ENCODE measurements at regions not wholly inside any gene's neighbourhood (a gene's known extent, or its start where the extent isn't known, plus 50 kb on each side); places are given as distances from the start of the nearest gene placed in this dataset.
"Not testable (repeated sequence)": the region's sequence is repeated elsewhere in the genome, so short reads cannot be mapped to it uniquely, and the experiment has no call there.

DNA sequence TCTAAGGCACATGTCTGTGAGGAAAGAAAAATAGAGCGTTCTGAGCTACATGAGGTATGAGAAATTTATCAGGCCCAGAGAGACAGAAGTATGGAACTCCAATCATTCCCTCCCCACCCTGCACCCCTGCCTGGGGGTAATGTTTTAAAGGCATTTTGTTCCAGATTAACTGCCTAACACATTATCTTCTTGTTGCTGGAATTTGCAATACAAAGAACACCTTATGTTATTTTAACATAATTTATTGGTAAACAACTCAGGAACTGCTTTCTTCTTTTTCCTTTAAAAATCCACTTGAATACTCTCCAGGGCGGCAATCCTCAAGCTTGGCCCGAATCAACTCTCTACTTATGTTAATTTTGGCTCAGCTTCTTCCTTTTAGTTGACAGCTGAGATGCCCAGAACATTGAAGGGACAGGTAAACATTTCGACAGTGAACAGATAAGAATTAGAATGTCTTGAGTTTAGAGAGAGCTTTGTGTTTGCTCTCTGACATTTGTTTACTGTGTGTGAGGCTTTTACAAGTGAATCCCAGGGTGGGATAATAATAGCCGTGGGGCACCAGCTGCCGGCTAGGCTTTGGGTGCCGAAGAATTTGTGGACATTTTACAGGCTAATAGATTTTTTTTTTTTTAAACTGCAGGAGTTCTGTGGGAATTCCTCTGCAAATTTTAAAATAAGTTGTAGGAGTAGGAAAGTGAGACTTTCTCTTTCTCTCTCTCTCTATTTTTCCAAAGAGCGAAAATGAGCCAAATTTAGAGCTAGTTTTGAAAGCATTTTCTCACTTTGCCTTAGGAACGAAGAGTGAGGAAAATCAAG, 96.4 kb upstream of the TAF11L2 start:
- no peak for DNase-seq

DNA sequence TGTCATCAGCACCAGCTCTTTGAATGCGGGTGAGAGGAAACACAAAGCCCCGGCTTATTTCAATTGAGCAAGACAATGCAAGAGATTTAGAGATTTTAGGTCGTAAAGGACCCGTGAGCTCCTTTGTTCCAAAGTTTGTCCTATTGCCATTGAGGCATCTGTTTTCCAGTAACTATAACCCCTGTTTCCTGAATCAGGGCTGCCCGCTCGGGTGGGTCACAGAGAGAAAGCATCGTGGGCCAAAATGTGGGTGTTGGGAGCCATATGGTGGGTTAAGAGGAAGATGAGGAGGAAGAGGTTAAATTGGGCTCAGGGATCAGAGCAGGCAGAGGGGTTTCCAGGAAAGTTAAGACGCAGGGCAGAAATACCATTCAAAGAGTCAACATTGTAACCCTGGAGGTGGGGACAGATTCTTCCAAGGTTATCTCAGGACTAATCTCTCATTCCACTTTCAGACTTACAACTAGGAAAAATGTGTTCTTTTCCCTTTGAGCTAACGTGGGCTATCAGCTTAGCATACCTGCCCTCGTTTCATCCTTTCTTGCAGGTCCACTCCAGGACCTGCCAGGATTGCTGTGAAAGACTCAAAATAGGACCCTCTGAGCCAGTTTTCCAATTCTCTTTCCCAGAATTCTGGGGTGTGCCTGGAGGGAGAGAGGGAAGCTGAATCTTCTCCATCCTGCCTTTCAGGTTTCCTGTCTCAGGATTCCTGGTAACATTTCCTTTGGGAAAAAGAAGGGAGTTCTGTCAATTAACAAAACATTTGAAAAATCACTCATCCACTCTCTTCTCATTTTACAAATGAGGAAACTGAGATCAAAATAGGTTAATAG, 95.5 kb upstream of the TAF11L2 start:
- no peak for DNase-seq

DNA sequence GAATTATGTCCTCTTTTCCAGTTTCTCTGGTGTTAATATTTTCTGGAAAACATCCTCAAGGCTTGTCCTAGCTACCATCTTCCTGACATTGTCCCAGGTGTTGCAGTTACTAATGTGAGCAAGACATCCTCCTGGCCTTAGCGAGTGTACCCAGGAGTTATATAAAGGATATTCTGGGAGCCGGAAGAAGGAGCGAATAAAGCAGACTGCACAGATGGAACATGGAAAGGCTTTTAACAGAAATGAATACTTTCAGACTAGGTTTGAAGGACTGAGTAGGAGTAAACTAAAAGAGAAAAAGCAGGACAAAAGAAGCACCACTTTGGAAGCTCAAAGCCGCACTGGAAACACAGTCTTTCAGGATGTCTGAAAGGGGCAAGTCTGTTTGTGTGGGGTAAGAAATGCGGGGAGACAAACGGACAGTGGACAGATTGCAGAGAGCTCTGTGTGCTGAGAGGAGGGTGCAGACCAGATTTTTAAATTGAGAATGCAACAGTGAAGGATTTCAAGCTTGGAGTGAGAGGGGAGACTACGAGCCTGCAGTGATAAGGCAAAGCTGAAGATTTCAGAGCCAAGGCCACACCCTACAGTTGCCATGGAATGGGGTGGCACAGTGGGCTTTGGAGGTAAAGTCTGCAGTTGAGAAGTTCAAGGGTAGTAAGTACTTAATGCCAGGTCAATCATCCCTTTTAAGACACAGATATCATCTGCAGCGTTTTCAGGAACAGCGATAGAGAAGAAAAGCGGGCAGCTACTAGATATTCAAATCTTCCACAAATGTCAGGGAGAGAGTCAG, 94.1 kb upstream of the TAF11L2 start:
- no peak for DNase-seq

DNA sequence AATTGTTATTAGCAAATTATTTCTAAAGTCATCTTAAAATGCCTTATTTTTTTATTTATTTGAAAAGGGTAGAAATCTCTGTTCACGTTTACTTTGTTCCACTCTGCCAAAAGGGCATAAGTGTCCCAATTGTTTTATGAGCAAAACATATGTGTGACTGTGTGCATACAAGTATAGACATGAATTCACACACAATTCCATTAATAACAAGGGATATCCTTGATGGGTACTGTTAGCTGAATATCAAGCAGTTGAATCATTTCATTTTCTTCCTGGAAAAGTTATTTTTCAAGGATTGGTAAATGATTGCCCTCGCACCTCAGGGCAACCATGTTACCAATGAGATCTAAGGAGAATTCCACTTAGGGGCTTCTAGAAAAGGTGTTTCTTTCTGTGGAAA, 92.1 kb upstream of the TAF11L2 start:
- DNase-seq: no peak

DNA sequence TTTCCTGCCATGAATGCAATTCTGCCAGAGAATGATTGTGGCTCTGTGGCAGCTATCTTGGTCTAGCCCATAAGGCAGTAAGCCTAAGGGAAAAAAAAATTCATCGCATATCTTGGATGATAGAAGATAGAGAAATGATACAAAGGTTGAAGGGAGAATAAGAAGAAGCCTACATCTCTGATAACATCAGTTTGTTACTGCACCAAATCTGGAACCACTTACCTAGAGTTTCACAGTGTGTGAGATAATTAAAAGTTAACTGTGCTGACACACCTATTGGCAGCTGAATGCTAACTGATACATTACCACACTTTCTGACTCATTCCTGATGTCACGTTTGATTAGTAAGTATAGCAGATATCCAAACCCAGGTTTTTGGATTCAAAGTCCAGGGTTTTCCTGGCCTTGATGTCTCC, 91.6 kb upstream of the TAF11L2 start:
- DNase-seq: no peak

DNA sequence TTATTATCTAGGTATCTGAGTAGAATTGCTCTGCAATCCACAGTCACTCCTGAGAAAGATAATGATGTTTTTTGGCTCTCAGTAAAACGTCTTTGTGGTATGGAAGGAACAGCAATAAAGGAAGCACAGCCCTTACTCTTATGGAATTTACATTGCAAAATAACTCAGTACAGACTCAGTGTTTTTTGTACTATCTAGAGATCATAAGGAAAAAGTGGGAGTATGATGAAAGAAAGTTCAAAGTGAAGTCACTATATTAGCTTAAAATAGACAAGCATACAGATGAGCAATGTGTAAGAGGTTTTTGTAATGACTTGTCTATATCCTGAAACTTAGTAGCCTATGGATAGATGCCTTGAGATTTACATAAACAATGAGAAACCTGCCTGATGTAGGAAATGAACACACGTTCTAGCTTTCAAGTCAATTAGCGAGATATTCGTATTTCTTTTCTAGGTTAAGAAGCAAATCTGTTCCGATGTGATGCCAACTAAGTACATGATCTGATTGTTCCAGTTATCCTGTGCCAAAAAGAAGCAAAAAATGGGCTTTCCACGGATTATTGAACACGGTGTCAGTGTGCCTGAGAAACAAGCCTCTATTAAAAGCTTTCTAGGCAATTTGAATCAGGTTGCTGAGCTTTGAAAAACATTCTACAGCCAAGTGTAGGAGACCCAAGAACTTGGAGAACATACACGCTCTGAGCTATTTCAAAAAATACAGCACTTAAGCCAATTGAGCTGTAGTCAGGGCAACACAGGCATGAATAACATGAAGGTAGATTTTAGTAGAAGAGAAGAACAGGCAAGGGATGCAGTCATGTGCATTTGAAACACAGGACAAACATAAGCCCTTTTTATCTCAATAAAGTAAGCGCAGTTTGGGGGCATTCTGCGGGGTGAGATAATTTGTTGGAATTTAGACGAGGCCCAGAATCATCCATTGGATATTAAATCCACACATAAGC, 86.3 kb upstream of the TAF11L2 start:
- DNase-seq: no peak

DNA sequence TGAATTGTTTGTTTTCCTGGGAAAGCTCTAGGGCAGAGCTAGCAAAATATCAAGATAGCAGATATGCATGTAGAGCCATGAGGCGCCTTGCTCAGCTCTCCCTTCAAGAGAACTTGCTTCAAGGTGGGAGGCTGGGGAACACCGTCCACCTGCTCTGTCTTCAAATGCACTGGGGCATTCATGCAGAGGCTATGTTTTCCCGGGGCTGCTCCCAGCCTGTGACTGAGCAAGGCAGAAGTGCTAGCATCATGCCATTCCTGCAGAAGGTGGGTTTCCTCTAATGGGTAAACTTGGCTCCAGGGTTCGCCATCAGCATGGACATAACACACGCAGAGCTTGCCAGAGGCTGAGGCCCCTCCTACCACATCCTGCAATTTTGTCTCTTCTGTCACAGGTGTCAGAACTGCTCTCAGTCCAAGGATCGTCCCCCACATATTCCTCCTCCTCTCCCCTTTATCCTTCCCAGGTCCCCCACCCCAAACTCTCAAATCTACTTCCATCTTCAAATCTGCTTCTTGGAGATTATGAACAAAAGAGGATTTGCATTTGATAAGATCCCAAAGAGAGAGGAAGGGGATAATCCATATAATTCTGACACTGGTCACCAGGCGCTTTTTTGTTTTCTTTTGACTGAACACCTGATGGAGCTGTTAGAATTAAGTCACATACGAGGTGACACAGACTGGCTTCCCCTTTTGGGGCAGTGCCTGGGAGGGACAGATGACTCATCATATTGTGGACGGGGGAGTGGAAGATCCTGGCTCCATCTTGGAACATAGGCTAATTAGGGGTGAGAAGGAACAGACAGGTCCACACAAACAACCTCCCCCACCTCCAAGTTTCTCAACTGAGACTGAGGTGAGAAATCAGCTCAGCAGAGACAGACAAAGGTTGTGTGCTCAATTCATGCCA, 85.0 kb upstream of the TAF11L2 start:
- peak in 1 of 2 donors; percentile 47 for DNase-seq

DNA sequence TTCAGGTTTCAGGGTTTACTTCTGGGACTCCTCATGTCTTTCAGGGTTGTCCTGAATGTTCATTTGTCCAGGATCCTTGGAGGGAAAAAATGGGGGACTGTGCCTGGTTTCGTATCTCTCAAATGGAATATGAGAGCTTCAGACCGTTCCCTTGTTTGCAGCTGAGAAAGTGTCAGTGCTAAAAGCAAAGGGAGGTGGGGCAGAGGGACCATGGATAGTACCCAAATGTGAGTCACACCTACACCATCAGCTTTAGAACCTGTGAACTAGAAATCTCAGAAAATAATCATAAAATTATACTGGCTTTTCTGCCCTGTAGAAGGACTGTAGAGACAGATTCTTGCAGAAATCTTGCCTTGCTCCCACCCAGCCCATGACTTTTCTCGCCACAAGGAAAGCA, 84.3 kb upstream of the TAF11L2 start:
- DNase-seq: no peak

DNA sequence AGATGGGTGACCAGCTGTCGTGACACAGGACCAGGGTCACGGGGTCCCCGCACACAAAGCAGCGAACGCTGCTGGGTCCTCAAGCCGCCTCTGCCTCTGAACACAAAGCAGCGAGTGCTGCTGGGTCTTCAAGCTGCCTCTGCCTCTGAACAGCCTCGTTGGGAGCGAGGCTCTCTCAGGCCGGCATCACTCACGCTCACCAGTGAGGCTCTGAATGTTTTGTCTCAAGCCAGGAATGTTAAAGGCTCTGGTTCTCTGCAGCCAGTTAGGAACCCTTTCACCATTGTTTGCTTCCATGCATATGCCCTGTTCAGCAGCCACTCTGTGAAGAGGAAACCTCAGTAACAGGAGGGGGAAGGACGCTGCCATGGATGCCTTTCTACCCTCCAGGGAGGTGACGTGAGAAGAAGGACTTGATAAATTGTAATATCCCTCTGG, 82.7 kb upstream of the TAF11L2 start:
- DNase-seq: no peak

DNA sequence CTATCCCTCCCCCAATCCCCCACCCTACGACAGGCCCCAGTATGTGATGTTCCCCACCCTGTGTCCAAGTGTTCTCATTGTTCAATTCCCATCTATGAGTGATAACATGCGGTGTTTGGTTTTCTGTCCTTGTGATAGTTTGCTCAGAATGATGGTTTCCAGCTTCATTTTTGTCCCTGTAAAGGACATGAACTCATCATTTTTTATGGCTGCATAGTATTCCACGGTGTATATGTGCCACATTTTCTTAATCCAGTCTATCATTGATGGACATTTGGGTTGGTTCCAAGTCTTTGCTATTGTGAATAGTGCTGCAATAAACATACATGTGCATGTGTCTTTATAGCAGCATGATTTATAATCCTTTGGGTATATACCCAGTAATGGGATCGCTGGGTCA, 81.7 kb upstream of the TAF11L2 start:
- DNase-seq: not testable (repeated sequence)

DNA sequence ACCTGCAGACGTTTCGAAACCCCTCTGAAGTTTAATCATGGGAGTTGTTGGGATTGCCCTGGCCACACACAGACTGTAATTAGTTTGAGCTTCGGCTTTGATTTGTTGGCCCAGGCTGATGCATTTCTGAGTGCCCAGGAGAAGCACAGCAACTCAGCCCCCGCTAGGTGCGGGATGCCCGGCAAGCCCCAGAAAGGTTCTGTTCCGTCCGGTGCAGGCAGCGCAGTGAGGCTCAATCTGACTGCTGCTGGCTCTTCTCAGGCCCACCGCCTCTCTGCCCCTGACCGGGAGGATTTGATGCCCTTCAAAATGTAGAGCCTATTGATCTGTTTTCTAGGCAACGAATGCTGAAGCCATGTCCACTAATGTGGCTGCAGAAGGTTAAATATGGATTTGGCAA, 73.4 kb upstream of the TAF11L2 start:
- no peak for DNase-seq

DNA sequence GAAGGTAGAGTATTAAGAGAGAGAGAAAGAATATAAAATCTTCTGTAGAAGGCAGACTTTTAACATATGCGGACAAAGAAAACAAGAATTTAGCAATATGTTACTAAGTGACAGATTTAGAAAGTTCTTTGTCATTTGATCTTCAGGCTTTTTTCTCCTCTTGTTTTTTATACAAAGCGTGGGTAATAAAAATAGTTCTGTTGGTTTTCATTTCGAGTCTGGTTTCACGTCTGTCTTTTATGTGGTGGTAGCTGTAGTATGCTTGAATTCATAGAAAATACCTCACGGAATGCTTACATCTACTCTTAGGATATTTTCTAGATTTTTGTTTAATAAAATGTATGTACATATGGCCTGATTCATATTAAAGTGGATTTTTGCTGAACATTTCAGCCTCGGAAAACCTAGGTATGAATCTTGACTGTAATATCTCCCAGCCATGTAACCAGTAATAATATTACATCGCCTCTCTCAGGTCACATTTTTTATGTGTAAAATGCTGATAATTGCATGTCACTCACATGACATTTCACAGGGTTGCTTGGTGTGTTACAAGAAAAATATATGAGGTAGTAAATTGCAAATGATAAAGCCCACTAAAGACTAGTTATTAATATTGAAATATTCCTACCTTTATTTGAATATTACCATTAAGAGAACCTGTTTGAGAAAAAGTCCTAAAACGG, 72.5 kb upstream of the TAF11L2 start:
- no peak for DNase-seq

DNA sequence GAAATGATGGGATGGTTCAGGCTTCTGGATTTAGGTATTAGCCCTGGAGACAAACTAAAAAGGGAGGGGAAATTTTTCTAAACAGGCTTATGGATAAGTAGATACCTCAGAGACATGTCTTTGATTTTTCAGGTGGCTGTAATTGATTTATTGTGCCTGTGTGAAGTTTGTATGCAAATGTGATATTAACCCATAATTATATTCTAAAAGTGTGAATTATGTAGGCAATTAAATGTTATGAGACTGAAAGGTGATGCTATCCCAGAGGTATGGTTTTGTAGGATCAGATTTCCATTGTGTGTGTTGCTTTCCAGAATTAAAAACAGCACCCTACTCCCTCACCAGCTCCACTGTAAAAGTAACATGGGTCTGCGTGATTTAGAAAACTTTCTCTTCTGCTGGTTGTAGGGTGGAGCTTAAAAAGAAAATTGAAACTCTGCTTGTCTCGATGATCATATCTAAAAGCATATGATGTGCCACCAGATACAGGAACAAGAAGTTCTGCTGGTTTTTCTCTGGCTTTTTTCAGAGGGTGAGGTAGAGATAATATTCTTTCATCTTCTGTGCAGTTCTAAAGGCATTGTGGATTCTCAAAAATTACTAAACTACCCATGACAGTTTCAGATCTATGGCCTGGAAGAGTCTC, 71.8 kb upstream of the TAF11L2 start:
- no peak for DNase-seq

DNA sequence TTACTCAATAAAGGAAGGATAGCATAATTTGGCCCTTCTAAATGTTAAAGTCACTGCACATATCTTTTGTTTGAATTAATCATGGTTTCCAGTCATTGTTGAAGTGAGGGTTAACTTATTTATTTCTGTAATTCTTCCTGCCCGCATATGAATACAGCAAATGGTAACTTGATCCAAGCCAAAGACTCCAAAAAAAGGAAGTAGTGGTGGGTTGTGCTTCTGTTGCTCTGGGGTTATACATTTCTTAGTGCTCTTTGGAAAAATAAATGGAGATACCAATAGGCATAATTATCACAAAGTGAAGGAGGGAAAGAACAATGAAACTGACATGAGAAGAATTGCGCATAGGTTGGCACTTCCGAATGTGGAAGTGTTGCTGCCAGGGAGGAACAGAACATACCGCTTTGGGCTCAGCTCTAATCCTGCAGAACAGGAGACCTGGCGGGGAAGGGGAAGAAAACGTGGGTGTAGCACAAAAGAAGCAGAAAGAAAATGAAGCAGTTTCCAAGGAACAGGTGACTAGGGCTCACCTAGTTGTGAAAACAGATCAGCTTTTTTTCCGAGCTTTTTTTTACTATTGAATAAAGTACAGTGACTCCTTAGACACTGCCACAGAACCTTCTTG, 69.7 kb upstream of the TAF11L2 start:
- DNase-seq: no peak

DNA sequence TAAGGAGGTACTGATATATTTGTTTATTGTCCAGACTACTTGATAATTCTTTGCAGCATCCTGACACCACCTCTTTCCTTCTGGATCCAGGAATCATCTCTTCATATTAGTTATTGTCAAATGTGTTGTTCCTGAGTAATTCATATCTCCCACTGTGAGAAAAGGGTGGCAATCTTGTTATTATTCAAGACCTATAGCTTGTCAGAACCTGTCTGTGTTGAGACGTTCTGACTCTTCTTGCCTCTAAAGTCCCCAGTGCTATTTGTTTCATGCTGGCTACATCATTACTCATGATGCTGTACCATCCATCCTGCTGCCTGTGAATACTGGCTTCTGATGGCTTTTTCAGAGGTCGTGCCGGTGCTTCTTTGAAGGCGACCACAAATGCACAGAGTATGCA, 68.7 kb upstream of the TAF11L2 start:
- no peak for DNase-seq

DNA sequence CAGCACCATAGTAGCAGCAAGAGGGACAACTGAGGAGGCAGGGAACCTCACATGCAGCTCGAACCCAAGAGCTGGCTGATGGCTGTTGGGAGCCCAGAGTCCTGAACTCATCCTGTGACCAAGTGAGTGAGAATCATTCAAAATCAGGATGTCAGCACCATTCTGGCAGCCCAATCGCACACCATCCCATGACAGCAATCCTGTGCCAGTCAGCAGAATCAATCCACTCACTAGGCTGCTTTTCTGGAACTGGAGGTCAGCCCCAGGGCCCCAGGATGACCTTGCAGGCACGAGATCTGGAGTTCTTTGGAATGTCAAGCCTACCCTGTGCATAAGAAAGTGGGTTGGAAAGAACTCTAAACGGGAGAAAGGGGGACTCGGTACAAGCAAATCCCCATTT, 67.8 kb upstream of the TAF11L2 start:
- DNase-seq: no peak

DNA sequence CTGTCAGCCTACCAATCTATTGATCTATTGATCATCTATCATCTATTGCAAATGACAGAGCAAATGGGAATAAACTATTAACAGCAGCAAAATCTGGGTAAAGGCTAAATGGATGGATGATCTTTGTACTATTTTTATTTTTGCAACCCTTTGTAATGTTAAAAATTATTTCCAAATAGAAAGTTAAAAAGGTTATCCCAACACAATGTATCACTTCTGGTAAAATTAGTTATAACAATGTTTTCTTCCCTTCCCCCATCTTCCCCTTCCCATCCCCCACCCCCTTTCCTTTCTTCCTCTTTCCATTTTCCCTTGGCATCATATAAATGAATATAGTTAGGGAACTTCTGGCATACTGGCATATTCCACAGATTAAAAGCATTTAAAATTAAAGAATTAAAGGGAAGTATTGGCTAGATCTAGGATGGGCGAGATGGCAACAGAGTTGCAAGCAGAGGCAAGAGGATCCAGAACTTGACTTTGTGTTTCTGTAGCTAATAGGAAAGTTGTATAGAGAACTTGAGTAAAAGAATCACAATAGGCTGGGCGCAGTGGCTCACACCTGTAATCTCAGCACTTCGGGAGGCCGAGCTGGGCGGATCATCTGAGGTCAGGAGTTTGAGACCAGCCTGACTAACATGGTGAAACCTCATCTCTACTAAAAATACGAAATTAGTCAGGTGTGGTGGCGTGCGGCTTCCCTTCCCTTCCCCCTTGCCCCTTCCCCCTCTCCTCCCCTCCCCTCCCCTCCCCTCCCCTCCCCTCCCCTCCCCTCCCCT, 66.6 kb upstream of the TAF11L2 start:
- no peak for DNase-seq

DNA sequence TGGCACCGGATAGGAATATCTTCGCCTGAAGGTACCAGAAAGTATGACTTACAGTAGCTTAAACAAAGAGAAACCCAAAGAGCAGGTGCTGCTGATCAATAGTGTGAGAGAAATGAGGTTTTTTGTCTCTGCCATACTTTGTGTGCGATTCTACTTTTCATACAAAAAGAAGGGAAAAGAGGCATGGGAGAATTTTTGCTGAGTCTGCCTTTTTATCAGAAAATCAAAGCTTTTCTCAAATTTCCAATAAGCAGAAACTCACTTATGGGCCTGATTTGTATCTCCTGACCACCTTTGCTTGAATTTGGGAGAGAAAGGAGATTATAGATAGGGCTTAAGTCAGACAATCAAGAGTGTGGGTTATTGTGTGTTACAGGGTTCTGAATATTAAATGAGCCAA, 65.5 kb upstream of the TAF11L2 start:
- no peak for DNase-seq

DNA sequence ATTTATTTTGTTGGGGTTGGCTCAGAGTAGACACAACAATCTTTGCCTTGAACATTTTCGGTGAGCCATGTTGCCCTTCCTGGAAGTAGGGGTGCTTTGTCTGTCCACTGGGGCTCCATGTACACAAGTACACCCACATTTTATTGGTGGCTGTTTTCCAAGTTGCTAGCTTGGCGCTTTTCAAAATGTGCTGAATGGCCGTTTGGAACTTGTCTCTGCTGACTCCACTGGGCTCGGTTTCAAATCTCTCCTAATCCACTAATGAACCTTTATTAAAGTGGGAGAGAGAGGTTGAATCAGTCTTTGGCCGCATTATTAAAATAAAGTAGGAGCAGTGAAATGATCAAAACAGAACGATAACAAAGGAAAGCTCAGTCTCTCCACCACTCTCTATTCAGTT, 64.6 kb upstream of the TAF11L2 start:
- no peak for DNase-seq
